ENCODE measurements at regions not wholly inside any gene's neighbourhood (a gene's known extent, or its start where the extent isn't known, plus 50 kb on each side); places are given as distances from the start of the nearest gene placed in this dataset.

- TF ChIP-seq ZNF3 (CRISPR knock-in tag; IDR thresholded peaks at IDR 0.05) (no peak), ZBTB1 (CRISPR knock-in tag; IDR thresholded peaks at IDR 0.05; ENCODE audit: borderline replicate concordance) (no peak), ZNF501 (CRISPR knock-in tag; IDR thresholded peaks at IDR 0.05) (0 out of 2 replicates have a peak, but pooled peaks have one; percentile 1), ZNF75D (CRISPR knock-in tag; IDR thresholded peaks at IDR 0.05; ENCODE audit: borderline replicate concordance) (0 out of 2 replicates have a peak, but pooled peaks have one; percentile 17), ZNF639 (CRISPR knock-in tag; conservative IDR thresholded peaks at IDR 0.05) (0 out of 2 replicates have a peak, but pooled peaks have one; percentile 12), KDM2A (CRISPR knock-in tag; IDR thresholded peaks at IDR 0.05; ENCODE audit: borderline replicate concordance, low read depth) (0 out of 2 replicates have a peak, but pooled peaks have one; percentile 4), MEIS1 (CRISPR knock-in tag; IDR thresholded peaks at IDR 0.05; ENCODE audit: borderline replicate concordance) (no peak), MYNN (CRISPR knock-in tag; IDR thresholded peaks at IDR 0.05; ENCODE audit: low read depth) (no peak), MEF2D (CRISPR knock-in tag; IDR thresholded peaks at IDR 0.05) (peak; percentile 12; the same call in 1 of the 2 replicates), KDM5A (IDR thresholded peaks at IDR 0.05; ENCODE audit: borderline replicate concordance, low read length) (no peak), ZNF253 (CRISPR knock-in tag; IDR thresholded peaks at IDR 0.05; ENCODE audit: borderline replicate concordance) (no peak), ZNF792 (CRISPR knock-in tag; IDR thresholded peaks at IDR 0.05) (no peak), SSRP1 (CRISPR knock-in tag; IDR thresholded peaks at IDR 0.05) (0 out of 2 replicates have a peak, but pooled peaks have one; percentile 43), RBAK (CRISPR knock-in tag; IDR thresholded peaks at IDR 0.05) (no peak), MAFF (IDR thresholded peaks at IDR 0.05; ENCODE audit: low read depth, low read length) (no peak), ZFP37 (CRISPR knock-in tag; IDR thresholded peaks at IDR 0.05; ENCODE audit: borderline replicate concordance) (no peak), NR2F6 (IDR thresholded peaks at IDR 0.05) (no peak), NR2F6 (CRISPR knock-in tag; IDR thresholded peaks at IDR 0.05) (0 out of 2 replicates have a peak, but pooled peaks have one; percentile 1), ZNF574 (CRISPR knock-in tag; IDR thresholded peaks at IDR 0.05) (no peak; the same call in 1 of the 2 replicates), ZNF564 (CRISPR knock-in tag; IDR thresholded peaks at IDR 0.05) (0 out of 2 replicates have a peak, but pooled peaks have one; percentile 35), STAT5B (CRISPR knock-in tag; IDR thresholded peaks at IDR 0.05) (0 out of 2 replicates have a peak, but pooled peaks have one; percentile 52), SIX1 (CRISPR knock-in tag; IDR thresholded peaks at IDR 0.05; ENCODE audit: borderline replicate concordance) (no peak), ZNF234 (CRISPR knock-in tag; conservative IDR thresholded peaks at IDR 0.05) (0 out of 2 replicates have a peak, but pooled peaks have one; percentile 7)
Measured at GRCh38 chr2:64858541-64859311, 130.5 kb upstream of the SLC1A4 start (continued).

Data from HepG2 (cell line).